Glomerular visceral epithelial cell (primary cell): ENCODE measurements at regions not wholly inside any gene's neighbourhood (a gene's known extent, or its start where the extent isn't known, plus 50 kb on each side); places are given as distances from the start of the nearest gene placed in this dataset.
"Not testable (repeated sequence)": the region's sequence is repeated elsewhere in the genome, so short reads cannot be mapped to it uniquely, and the experiment has no call there.

Source experiments
- DNase-seq: peaks from one replicate; pipeline ENCODE4 v3.0.0-alpha.2; 2016; ENCODE audit errors: extremely low spot score

DNA sequence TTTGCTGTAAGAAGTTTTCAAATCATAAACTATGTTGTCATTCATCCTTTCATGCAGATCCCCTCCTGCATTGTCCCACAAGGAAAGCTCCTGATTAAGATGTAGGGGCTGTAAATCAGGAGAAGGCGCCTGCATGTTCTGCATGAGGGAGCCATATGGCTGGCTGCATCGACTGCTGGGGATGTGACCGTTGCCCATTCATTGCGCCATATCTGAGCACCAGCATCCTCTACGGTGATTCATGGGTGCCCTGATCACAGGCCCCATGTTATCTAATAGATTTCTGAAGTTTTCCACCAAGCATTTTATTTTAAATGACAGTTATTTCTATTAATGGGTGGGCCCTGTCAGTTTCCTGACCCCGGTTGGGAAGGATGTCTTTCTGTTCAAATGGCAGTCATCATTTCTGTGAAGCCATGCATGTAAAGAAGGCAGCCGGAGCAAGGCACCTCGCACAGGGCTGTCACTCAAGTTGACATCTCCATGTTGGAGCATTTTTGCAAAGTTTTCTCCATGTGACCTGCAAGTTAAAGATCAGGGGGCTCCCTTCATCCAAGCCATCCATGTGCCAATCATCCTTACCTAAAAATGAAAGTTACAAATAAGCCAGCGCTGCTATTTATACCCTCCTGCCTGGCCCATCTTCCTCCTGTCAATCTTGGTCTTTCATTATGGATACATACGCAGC is 128.8 kb downstream of the TEX36 start:
- DNase-seq, result no peak

DNA sequence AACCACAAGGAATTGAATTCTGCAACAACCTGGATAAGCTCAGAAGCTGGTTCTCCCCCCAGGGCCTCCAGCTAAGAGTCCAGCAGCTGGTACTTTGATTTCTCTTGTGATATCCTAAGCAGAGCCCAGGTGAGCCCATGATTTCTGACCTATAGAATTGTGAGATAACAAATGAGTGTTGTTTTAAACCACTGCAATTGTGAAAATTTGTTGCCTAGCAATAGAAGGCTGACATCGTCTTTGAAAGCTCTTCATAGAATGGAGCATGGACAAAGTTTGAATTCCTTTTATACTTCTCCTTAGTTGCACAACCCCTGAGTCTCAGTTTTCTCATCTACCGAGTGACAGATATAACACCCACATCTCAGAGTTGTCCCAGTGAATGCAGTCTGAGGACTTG is 129.9 kb downstream of the TEX36 start:
- DNase-seq, result no peak

GRCh38 chr10:125551247-125551646 is 131.7 kb downstream of the TEX36 start:
- DNase-seq, result no peak

- DNase-seq, result no peak
Observed at GRCh38 chr10:125550362-125550761, 132.6 kb downstream of the TEX36 start.

- no peak for DNase-seq
Observed at GRCh38 chr10:125549653-125550052, 133.3 kb downstream of the TEX36 start.

GRCh38 chr10:125548878-125549277 is 134.1 kb downstream of the TEX36 start:
- no peak for DNase-seq

DNA sequence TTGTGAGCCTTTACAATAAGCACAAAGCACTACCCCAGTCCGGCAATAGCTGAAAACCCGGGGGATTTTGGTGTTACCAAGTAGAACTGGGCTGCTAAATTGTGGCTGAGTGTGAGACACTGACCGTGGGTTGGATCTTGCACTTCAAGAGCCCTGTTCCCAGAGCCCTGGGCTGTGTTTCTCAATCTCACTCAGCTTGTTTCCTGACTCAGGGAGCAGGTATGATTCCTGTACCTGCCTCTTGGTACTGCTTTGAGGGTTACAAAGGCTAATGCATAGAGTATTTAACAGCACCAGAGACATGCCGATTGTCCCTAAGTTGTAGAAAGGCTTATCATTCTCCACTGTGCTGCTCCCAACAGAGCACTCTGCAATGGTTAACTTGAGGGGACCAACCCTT is 134.6 kb downstream of the TEX36 start:
- DNase-seq, result no peak

DNA sequence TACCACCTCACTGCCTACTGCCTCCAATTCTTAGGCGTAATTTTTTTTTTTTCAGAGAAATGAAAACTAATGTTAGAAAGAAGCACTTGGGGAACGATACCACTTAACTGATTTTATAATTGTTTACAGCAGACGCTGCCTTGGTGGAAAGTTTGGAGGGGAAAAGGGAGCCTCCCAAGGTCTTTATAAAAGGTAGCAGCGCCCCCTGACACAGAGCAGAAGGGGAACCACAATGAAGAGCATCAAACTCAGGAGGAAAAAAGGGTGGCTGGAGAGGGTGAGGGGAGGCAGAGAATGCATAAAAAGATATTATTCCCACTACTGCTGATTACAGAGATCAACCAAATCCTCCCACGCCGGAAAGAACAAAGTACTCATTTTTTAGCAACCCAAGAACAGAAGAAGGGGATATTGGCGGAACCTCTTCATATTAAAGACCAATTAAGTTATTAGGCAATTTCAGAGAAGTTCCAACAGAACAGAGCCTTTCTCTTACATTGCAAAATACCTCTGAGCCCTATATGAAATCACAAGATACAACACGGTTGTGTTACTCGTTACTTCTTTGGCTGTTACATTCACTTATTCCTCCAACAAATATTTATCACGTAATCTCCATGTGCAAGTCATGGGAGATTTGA is 135.8 kb downstream of the TEX36 start:
- no peak for DNase-seq

DNA sequence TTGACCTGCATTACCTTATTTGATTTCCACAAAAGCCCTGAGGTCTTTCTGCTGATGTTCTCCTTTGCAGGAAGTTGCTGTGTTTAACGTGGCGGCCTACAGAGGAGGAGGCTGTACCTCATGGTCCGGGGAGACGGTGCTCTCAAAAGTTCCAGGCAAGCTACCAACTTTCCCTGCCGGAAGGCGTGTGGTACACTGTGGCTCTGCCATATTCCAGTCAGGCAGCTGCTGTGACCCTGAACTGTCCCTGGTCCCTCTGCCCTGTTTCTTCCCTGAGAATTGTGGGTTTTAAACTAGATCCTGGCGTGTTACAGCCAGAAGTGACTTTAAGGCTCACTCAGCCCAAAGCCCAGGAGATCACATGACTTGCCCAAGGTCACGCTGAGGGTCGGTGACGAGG is 139.2 kb downstream of the TEX36 start:
- DNase-seq, result no peak

GRCh38 chr10:125538947-125539731 is 143.8 kb downstream of the TEX36 start:
- DNase-seq, result no peak

DNA sequence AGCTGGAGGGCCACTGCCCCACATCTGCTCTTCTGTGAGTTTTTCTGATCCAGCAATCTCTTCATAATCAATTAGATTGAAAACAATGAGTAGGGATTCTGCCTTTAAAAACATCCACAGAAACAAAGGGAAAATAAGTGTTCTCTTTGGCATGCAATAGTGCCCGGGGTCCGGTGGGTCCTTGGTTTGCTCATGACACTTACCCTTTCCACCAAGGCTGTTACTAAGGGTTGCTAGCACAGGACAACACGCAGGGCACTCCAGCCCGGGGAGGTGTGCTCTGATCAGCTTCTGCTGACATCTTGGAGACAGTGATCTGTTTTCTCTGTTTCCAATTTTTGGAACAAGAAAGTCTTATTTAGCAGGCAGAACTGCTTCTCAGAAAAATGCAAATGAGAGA is 146.7 kb downstream of the TEX36 start:
- DNase-seq, result no peak

- DNase-seq, result no peak
Observed at GRCh38 chr10:125535559-125535958, 147.4 kb downstream of the TEX36 start.

DNA sequence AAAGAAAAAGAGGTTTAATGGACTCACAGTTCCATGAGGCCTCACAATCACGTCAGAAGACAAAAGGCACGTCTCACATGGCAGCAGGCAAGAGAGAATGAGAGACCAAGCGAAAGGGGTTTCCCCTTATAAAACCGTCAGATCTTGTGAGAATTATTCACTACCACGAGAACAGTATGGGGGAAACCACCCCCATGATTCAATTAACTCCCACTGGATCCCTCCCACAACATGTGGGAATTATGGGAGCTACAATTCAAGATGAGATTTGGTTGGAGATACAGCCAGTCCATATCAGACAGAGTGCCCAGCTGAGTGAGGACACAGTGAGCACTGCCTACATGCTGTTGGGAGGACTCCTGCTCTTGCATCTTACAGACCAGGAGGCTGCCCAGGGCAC is 148.4 kb downstream of the TEX36 start:
- DNase-seq, result no peak

- no peak for DNase-seq
Observed at GRCh38 chr10:125533866-125534265, 149.1 kb downstream of the TEX36 start.

DNA sequence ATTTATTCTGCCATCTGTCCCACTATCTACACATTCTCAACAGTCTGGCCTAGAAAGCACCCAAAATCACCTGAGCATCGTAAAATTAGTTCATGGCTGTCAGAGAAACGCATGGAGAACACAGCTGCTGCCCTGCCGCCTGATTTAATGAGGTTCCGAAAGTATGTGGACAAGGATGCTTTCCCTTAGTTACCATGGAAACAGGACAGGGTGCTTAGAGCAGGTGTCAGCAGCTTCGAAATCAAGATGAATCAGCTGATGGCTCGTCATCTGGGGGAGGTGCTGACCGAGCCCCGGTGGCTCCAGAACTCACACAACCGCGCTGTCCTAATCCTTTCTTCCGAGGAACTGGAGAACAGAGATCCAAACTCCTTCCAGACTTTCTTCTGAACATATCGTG is 151.5 kb downstream of the TEX36 start:
- DNase-seq, result no peak

DNA sequence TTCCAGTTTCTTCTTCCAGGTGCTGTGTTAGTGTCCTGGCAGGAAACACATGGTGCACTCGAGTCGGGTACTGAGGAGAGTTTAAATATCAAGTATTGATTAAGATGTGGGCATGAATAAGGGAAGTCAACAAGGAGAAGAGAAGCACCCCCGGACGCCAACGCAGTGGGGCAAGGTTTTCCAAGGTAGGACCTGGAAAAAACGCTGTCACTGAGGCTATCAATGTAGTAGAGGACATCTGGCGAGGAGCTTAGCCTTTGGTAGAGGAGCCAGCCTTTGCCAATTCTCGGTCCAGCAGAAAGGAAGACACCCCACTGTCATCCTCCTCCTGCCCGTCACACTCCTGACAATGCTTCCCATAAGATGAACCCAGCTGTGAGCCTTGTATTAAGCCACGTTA is 159.6 kb downstream of the TEX36 start:
- no peak for DNase-seq

GRCh38 chr10:125521721-125522680 is 161.0 kb downstream of the TEX36 start:
- DNase-seq, result peak; percentile 25

DNA sequence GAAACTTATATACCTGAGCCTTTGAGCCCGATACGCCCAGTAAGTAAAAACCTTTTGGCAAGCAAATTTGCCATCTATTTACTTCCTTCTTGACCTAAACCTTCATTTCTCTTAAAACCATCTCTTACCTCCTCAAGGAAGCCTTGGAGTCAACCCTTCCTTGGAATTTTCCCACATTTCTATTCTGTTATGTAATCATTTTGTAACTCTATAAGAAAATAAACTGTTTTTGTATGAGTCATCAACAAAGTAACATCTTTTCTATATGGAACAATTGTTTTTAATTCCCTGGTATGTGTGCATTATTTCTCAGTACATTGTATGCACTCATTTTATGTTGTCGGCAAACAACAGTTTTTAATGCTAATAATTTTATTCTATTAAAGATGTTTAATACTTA is 162.0 kb downstream of the TEX36 start:
- no peak for DNase-seq

DNA sequence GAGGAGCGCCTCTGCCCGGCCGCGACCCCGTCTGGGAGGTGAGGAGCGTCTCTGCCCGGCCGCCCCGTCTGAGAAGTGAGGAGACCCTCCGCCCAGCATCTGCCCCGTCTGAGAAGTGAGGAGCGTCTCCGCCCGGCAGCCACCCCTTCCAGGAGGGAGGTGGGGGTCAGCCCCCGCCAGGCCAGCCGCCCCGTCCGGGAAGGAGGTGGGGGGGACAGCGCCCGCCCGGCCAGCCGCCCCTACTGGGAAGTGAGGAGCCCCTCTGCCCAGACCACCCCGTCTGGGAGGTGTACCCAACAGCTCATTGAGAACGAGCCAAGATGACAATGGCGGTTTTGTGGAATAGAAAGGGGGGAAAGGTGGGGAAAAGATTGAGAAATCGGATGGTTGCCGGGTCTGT is 164.6 kb downstream of the TEX36 start:
- not testable (repeated sequence) for DNase-seq

DNA sequence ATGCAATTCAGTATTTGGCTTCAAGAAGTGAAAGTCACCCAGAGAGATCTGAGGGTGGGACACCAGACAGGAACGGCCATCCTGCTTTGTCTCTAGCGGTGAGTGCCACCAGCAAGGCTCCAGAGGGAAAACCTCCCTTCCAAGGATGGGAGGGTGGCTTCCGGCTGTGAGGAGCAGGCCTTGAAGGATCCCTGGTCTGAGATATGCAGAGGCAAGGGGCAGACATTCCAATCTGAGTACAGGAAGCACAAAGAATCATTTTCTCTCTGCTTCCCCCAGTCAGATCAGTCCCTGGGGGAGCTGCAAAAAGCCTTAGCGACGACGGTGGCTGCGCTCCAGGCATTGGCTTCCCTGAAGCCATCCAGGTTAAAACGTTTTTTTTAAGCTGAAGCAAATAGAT is 167.4 kb downstream of the TEX36 start:
- DNase-seq, result no peak

DNA sequence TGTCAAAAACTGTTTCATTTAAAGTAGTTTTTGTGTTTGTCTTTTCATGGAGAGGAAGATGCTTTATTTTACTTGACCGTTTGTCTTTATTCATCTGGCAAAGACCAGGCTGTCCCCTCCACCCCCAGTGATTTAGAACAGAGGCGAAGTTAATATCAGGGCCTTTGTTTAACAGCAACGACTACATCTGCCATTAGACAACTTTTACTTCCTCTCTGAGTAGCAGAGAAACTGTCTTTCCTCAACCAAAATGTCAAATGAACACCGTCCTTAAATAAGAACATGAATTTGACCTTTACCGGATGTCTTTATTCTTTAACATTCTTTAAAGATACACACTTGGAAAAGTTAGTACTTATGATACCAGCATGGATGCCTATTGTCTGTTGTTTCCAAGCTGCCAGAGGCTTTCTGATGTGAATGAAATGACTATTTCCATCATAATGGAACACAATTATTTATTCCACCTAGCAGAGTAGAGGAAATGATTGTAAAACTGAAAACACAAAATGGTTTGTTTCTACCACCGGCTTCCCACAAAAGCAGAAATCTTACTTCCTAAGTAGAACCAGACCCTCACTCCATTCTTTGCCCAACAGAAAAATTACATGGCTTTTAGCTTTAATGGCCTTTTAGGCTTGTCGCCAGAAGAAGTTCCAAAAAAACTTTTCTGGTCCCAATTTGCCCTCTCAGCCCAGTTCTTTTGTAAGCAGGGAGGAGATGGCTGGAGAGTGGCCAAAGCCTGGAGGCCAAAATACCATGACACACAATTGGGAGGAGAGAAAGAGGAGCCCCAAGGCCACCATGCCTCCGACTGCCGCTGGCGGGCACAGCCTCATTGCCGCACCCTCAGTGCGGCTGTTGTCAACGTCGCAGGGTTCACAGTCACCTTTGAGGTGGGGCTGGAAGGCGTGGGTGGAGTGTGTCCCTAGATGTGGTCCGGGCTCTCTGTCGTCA is 168.5 kb downstream of the TEX36 start:
- DNase-seq, result no peak
